HG03039 (cell line): ENCODE measurements at regions not wholly inside any gene's neighbourhood (a gene's known extent, or its start where the extent isn't known, plus 50 kb on each side); places are given as distances from the start of the nearest gene placed in this dataset.

ENCODE experiments used
- ATAC-seq: cut with Tn5 transposase; IDR thresholded peaks from one replicate; pipeline ENCODE4 v1.9.1; 2021; ENCODE audit warnings: mild to moderate bottlenecking, moderate library complexity; ENCODE audit not compliant: unreplicated experiment

DNA sequence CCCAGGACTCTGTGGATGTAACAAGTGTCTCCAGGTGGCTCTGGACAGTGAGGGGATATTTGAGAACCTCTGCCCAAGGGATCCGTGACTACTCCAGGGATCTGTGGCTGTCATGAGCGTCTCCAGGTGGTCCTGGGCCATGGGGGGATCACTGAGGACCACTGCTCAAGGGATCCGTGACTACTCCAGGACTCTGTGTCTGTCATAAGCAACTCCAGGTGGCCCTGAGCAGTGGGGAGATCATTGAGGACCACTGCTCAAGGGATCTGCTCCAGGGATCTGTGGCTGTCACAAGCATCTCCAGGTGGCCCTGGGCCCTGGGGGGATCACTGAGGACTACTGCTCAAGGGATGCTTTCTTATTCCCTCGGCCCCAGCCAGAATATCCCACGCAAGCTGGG lies 133.2 kb upstream of the ADARB2 start:
- no peak for ATAC-seq

DNA sequence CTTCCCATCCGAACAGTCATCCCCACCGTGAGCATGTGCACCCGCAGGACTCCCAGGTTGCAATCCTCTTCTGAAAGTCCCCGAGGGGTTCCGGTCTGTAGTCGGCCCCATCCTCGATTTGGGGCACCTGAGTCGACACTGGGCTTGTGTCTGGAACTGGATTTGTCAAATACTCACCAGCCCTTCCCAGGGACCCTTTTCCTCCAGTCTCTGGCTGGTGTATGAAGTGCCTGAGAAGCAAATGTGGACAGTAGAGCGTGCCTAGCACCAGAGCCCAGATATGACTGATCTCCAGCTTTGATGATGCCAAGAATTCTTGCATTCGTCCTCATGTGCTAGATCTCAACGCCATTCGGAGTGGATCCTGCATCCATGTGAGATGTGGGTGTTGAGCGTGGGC lies 132.5 kb upstream of the ADARB2 start:
- no peak for ATAC-seq

DNA sequence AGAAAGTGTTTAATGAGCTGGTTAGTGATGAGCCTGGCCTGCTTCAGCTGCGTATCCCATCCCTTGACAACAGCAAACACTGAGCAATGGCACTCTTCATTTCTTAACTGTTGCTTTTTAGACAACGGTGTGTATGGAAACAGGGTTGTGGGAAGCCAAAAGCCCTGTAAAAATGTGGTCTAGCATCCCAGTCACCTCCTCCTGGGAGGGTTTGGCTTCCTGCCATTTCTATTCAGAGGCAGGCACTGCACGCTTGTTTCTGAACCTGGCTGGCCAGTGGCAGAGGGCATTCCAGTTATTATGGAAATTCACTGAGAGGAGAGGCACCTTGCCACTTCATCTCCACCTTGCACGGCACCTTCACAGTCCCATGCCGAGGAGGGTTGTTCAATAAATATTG lies 123.0 kb upstream of the ADARB2 start:
- ATAC-seq, result no peak

DNA sequence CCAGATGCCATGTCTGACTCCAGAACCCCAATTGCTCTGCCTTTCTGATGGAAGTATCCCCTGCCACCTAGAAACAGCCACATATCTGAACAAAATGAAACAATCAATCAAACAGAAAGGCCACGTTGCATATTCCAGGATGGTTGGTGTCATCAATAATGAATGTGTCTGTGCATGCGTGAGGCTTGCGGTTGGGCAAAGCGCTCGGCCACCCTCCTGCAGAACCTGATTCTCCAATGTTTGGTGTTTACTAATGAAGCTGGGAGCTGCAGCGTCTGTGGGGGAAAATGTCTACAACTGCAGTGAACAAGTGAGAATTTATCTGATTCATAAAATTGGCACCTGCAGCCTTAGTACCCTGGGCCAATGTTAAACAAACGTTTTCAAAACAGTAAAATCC lies 121.2 kb upstream of the ADARB2 start:
- ATAC-seq, result no peak

DNA sequence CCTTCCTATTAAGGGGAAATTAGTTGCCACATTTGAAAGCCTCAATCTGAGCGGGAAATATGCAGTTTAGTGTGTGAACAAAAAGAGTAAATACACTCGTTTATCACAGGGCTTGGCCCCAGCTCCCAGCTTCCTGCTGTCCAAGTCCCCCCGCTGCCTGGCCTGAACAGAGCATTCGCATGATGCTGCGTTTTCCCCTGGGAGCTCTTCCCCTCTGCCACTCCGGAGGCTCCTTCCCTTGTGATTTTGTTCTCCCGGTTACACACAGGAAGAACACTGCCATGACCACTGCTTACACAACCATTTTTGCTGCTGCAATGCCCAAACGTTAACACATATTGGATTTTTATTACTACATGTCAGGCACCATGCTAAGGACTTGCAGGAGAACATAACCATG lies 120.7 kb upstream of the ADARB2 start:
- no peak for ATAC-seq

DNA sequence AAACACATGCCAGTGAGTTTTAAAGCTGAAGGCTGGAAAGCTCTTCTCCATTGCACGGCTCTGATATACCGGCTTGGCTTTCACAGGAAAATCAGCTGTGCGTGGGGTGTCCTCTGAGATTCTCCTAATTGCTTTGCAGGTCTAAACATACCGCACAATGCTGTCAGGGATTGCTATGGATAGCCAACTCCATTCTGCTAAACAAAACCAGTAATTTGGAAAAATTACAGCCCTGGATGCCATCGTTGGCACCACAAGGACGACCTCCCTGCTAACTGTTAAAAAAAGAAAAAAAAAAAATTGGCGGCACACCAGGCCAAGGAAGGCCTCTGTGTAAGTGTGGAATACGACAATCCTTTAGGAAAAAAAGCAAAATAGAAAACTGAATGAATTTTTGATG lies 118.6 kb upstream of the ADARB2 start:
- no peak for ATAC-seq

DNA sequence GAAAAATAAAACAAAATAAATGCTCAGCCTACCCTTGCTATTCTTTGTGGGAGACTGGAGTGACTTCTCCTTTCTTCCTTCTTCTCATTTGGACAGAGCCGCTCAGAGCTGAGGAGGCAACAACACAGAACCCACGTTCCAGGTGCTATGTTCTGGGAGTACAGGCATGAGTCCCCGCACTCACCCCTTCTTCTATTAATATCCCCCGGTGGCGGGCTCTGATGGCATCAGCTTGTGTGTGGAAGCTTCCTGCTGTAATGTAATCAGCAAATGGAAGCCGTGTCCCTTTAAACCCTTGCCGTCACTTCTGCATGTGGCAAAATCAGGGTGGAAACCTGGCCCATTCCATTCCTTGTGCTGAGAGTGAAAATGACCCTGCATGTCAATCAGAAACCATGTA lies 116.9 kb upstream of the ADARB2 start:
- no peak for ATAC-seq

DNA sequence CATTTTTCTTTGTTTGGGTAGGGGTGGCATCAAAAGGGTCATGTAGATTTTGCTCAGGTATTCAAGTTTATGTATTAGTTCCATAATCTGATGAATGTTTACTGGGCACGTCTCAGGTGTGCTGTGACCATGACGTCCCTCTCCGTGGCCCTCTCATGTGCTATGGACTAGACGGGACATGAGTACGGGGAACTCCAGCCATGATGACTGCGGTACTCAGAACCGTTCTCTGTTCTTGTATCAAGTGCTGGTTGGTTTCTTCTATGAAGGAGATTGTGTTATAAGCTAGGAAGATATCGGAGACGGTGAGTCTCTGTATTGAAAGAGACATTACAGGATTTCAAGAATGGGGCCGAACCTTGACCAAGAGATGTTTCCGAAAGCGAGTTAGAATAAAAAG lies 116.5 kb upstream of the ADARB2 start:
- ATAC-seq, result no peak

DNA sequence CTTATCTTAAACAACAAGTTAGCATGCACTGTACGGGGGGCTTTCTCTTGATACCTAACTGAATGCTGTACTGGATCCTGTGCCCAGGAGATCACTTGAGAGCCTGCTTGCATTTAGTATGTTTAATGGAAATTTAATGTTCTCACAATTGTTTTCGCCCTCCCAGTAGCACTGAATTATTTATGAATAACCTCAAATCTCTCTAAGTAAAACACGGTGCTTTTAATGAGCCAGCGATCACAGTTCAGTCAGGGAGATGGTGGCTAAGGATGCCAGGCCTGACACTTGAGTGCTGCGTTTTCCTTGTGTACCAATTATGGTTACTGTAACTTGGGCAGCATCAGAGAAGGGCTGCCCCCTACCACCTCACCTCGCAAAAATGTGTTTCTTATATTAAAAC lies 115.5 kb upstream of the ADARB2 start:
- no peak for ATAC-seq

DNA sequence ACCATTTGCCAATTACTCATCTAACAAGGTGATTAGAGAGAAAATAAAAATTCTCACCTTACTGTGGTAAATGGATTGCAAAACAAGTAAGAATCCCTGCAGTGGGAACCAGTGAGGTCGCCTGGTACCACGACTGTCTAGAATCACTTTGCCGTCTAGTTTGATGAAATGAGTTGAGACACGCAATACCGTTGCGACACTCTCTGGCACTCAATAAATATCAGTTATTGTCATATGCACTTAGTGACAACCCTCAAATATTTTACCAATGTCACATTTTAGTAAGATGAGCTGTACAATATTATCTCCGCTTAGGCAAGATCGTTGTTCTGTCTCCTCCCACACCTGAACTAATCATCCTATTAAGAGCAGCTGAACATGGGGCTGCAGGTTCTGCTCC lies 114.4 kb upstream of the ADARB2 start:
- no peak for ATAC-seq

DNA sequence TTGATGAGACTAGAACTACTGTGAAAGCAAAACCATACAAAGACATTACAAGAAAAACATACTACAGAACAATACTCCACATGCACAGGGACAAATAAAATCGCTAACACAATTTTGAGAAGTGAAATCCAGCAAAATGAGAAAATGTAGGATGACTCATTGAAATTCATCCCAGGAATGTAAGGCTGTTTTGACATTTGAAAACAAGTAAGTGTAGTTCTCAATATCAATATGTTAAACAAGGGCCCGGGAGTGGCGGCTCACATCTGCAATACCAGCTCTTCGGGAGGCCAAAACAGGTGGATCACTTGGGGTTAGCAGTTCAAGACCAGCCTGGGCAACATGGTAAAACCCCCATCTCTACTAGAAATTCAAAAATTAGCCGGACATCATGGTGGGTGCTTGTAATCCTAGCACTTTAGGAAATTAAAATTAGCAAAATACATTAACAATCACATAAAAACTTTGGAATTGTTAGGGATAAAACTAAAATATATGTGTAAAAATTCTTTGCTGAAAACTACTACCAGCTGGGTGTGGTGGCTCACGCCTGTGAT lies 113.7 kb upstream of the ADARB2 start:
- ATAC-seq, result no peak

DNA sequence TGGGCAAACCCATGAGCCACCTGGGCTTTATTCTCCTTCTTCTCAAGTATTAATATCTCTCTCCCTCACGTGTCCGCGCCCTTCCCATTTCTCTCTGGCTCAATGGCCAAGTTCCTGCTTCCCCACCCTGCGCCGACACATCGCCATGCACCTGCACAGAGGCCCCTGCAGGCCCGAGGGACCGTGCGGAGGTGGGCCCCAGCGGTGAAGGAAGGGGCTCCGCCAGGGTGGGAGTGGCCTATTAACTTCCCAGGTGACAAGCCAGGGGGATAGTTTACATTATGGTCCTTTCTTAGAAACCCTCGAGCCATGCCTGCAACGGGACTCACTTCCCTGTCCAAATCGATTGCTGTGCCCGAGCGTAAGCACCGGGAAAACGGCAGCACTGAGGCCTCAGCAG lies 110.0 kb upstream of the ADARB2 start:
- ATAC-seq, result no peak

DNA sequence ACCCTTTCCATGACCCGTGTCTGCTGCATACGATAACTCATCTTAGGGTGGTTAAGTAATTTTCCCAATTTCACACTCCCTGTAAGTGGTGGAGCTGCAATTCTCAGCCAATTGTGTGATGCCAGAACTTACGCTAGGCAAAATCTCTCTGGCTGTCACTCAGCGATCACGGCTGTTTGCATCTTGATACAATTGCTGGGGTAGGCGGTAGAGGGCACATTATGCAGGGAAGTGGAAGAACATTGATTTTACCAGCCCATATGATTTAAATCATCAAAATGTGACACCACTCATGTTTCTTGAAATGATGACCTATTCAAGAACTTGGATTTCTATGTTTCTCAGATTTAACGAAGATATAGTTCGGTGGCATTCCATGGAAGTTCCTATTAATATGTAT lies 108.7 kb upstream of the ADARB2 start:
- ATAC-seq, result no peak

DNA sequence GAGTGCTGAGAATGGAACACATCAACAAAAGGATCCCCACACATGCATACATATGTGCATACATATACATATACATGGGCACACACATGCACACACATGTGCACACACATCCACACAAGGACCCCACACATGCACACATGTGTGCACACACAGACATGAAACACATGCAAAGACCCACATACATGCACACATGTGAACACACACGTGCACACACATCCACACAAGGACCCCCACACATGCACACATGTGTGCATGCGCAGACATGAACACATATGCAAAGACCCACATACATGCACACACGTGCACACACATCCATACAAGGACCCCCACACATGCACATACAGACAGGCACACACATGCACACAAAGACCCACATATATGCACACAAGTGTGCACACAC lies 104.4 kb upstream of the ADARB2 start:
- ATAC-seq, result no peak

DNA sequence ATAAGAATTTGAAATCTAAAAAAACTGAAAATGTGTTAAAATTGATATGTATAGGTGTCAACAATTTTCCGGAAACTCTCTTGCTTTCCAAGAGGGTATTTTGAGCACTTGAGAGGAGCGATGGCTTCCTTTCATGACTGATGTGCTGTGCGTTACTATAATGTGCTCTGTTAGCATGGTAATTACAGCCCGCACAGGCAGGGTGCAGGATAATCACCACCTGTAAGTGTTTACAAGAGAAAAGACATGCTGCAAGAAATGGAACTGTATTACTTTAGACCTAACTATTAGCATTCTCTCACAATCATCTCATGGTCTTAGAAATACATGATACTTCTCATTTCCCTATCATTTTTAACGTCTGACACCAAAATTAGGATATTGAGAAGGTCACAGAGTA lies 92.4 kb upstream of the ADARB2 start:
- no peak for ATAC-seq

DNA sequence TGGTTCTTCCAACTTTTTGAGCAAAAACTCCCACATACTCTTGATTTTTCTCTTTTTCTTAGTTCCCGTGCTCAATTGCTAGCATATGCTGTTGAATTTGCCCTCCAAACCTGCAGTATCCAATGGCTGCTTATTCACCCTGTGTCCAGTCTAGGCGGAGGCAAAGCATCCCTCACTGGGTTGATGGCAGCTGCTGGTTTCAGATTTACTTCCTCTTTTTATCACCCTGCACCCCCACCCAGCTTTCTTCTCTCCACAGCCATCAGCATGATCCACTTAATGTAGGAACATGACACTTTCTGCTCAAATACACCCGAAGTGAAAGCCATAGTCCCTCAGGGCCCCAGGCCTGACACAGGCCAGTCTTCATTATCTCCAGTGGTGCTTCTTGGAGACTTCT lies 87.6 kb upstream of the ADARB2 start:
- no peak for ATAC-seq

DNA sequence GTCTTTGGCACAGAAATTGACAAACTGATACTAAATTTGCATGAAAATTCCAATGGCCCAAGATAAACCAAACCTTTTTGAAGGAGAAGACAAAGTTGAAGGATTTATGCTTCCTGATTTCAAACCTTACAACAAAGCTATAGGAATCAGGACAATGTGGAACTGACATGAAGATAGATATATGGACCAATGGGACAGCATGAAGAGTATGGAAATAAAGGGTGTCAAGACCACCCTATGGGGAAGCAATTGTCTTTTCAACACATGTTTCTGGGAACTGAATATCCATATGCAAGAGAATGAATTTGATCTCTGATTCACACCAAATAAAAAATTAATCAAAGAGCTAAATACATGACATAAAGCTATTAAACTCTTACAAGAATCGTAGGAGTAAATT lies 77.2 kb upstream of the ADARB2 start:
- no peak for ATAC-seq

DNA sequence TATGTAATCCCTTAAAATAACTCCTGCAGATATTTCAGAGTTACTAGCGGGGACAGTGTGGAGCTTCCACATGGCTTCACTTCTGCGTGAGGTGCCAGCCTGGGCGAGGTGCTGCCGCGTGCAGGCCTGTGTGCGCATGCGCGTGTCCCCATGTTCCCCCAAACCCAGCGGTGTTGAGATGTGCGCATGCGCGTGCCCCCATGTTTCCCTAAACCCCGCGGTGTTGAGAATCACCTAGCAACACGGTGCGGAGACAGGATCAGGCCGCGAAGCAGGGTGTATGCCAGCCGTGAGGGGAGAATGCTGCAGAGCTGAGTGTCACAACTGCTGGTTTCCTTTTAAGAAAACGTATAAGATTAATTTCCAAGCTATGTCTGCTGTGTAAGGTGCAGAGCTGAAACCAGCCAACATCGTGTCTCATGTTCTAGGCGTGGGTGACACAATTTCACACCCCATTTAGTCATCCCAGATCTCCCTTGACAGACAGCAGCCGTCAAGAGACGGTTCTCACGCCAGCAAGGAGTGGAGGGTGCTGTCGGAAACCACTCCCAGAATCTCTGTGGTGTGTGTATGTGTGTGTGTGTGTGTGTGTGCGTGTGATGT lies 71.9 kb upstream of the ADARB2 start:
- ATAC-seq, result no peak

DNA sequence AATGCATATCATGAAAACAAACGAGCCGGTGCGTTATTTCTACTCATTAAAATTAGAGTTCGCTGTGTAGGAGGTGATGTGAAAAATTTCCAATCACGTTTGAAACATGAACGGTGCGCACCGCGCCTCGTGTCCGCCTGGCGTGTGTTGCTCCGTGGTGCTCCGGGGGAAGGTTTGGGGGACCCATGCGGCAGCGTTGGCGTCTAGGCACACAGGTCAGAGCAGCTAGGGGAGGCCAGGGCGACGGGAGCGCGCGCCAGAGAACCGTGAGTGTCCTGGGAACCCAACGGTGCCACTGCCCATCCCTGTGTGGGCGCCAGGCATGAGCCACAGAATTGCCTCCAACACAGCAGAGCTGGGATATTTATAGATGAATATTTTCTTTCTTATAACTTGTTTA lies 70.6 kb upstream of the ADARB2 start:
- no peak for ATAC-seq

DNA sequence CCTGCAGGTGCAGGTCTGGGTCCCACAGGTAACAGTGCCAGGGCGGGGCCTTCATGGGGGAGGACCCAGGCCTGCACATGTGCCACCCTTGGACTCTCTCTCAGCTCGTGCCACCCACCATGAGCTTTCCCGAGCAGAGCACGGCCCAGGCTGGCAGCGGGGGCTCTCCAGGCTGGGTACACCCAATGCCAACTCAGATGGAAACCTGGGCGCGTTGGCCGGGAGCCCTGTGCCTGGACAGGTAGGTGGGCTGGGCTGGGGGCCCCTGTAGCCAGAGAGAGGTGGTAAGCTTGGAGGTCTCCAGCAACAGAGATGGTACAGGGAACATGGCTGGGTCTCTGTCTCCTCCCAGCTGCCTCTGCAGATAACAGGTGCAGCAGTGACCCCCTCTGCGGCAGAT lies 69.9 kb upstream of the ADARB2 start:
- ATAC-seq, result no peak

DNA sequence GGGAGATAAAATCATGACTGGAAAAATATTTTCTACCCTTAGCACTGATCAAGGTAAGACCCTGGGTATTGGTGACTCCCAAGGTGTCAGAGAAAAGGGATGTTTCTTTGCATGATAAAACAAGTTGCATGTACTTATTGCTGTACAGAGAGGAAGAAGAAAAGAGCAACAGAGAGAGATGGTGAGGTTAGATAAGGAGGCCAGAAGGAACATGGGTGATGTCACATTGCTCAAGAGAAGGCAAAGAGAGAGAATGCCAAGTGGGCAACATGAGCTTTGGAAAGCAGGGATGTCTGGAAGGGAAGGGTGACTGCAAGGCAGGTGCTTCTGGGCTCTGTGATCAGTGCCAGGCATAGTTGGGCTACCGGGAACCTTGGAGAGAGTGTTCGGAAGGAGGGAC lies 65.1 kb upstream of the ADARB2 start:
- no peak for ATAC-seq

DNA sequence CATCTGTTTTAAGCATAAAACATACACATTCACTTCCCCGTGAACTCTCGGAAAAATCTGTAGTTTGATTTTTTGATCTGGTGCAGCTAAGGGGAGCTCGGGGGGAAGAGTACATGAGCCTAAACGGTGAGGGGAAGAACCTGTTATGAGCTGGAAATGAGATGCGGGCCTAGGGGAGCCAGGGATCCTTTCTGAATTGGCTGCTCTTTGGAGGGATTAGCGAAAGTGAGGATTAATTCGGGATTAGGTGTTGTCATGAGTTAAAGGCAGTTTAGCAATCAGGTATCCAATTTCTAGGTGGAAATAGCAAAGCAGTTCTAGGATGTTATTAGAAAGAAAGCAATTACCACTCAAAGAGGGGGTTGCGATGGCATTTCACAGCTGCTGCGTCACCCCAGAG lies 51.1 kb upstream of the ADARB2 start:
- ATAC-seq, result no peak
